Osteocyte (in vitro differentiated cells): ENCODE measurements at regions not wholly inside any gene's neighbourhood (a gene's known extent, or its start where the extent isn't known, plus 50 kb on each side); places are given as distances from the start of the nearest gene placed in this dataset.

Experiments
- DNase-seq: peaks from one replicate; pipeline ENCODE4 v3.0.0; 2021; ENCODE audit warnings: mixed read lengths; ENCODE audit not compliant: unreplicated experiment; ENCODE audit errors: extremely low spot score
- H3K27ac Mint-ChIP-seq: one replicate; pipeline ENCODE4 v1.8.0; 2021; ENCODE audit warnings: mild to moderate bottlenecking, mixed read lengths; ENCODE audit not compliant: unreplicated experiment
- H3K27me3 Mint-ChIP-seq: one replicate; pipeline ENCODE4 v1.8.0; 2021; ENCODE audit warnings: mixed read lengths; ENCODE audit not compliant: unreplicated experiment
- H3K36me3 Mint-ChIP-seq: one replicate; pipeline ENCODE4 v1.8.0; 2021; ENCODE audit warnings: mixed read lengths; ENCODE audit not compliant: unreplicated experiment
- H3K4me1 Mint-ChIP-seq: one replicate; pipeline ENCODE4 v1.8.0; 2021; ENCODE audit warnings: mixed read lengths; ENCODE audit not compliant: unreplicated experiment
- H3K4me3 Mint-ChIP-seq: one replicate; pipeline ENCODE4 v1.8.0; 2021; ENCODE audit warnings: mild to moderate bottlenecking, moderate library complexity, mixed read lengths; ENCODE audit not compliant: unreplicated experiment
- H3K9me3 Mint-ChIP-seq: one replicate; pipeline ENCODE4 v1.8.0; 2021; ENCODE audit warnings: mixed read lengths; ENCODE audit not compliant: unreplicated experiment
- TF ChIP-seq, protein P1 (sequence below): fragments of 200-600 bp; sonication (generic); IDR thresholded peaks from 2 replicates; pipeline ENCODE4 v1.5.0; 2021; ENCODE audit warnings: antibody characterized with exemption, mild to moderate bottlenecking, moderate library complexity

DNA sequence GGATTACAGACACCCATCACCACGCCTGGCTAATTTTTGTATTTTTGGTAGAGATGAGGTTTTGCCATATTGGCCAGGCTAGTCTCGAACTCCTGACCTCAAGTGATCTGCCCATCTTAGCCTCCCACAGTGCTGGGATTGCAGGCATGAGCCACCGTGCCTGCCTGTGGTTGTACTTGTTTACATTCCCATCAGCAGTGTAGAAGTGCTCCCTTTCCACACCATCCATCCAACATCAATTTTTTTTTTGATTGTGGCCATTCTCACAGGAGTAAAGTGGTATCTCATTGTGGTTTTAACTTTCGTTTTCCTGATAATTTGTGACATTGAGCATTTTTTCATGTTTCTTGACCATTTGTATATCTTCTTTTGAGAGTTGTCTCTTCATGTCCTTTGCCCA lies 1019.4 kb upstream of the SLC10A2 start:
- no peak overlapping the region for H3K27ac Mint-ChIP-seq
- H3K9me3 Mint-ChIP-seq, result peaks cover 8% of the 10 kb centered on the region
- H3K27me3 Mint-ChIP-seq, result no peaks in the 10 kb centered on the region
- TF ChIP-seq, protein P1, sequence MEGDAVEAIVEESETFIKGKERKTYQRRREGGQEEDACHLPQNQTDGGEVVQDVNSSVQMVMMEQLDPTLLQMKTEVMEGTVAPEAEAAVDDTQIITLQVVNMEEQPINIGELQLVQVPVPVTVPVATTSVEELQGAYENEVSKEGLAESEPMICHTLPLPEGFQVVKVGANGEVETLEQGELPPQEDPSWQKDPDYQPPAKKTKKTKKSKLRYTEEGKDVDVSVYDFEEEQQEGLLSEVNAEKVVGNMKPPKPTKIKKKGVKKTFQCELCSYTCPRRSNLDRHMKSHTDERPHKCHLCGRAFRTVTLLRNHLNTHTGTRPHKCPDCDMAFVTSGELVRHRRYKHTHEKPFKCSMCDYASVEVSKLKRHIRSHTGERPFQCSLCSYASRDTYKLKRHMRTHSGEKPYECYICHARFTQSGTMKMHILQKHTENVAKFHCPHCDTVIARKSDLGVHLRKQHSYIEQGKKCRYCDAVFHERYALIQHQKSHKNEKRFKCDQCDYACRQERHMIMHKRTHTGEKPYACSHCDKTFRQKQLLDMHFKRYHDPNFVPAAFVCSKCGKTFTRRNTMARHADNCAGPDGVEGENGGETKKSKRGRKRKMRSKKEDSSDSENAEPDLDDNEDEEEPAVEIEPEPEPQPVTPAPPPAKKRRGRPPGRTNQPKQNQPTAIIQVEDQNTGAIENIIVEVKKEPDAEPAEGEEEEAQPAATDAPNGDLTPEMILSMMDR, result no peak
- H3K36me3 Mint-ChIP-seq, result no peaks in the 10 kb centered on the region
- peaks cover 2% of the 10 kb centered on the region for H3K4me1 Mint-ChIP-seq
- DNase-seq, result no peak
- no peak overlapping the region for H3K4me3 Mint-ChIP-seq

DNA sequence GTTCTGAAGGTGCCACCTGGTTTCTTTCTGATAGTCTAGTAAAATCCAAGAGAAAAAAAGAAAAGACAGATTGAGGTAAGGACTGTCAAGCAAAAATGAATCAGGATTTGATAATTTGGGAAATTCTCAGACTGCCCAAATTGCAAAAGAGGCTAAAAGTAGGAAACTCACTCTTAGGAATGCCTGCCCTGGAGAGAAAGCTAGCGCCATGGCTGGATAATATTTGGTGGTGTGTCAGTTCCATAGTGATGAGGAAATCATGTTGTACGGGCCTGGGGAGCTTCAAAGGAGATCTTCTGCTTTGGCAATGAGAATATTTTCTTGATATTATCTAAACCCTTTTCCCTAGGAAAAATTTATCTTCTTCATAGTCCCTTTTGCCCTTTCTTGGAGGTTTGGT lies 1008.1 kb upstream of the SLC10A2 start:
- Mint-ChIP-seq H3K27me3 (no peaks in the 10 kb centered on the region), H3K27ac (no peak overlapping the region), H3K9me3 (peaks cover 5% of the 10 kb centered on the region), H3K4me3 (no peak overlapping the region), H3K36me3 (no peaks in the 10 kb centered on the region), H3K4me1 (no peaks in the 10 kb centered on the region)
- TF ChIP-seq, protein P1, result no peak
- DNase-seq, result no peak

DNA sequence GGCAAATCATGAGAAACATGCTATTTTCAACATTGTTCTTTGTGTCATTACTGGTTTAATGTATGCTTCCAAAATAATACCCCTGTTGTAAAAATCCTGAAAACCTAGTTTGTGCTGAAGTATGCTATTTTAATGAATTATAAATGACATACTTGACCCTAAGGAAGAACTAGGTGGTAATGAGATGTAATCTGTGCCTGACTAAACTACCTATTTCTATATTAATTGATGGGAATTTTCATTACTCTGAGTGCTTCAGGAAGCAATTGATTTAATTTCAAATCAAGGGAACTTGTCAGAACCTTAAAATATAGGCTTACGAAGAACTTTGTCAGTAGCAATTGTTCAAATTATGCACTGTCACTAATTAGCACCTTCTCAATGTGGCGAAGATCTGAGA lies 1005.6 kb upstream of the SLC10A2 start:
- no peak overlapping the region for H3K27ac Mint-ChIP-seq
- peaks cover 5% of the 10 kb centered on the region for H3K9me3 Mint-ChIP-seq
- DNase-seq, result no peak
- no peaks in the 10 kb centered on the region for H3K4me1 Mint-ChIP-seq
- H3K27me3 Mint-ChIP-seq, result no peaks in the 10 kb centered on the region
- H3K4me3 Mint-ChIP-seq, result no peak overlapping the region
- TF ChIP-seq, protein P1, result no peak
- no peaks in the 10 kb centered on the region for H3K36me3 Mint-ChIP-seq

DNA sequence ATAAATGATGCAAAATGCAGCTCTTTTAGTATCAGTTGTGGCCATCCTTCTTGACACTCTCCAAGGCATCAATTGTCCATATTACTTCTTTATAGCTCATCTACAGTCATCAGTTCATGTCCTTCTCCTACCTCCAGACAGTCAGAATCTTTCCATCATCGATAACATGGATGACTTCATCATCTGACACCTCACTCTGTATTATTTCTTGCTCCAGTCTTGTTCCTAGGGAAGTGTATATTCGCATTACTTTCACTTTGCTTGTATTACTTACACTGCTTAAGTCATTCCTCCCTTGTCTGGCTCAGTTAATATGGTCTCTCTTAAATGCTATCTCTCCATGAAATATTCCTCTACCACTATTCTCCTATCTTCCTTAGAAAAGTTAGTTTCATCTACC lies 999.1 kb upstream of the SLC10A2 start:
- H3K36me3 Mint-ChIP-seq, result no peaks in the 10 kb centered on the region
- H3K4me1 Mint-ChIP-seq, result no peaks in the 10 kb centered on the region
- H3K4me3 Mint-ChIP-seq, result no peak overlapping the region
- H3K27me3 Mint-ChIP-seq, result no peaks in the 10 kb centered on the region
- H3K27ac Mint-ChIP-seq, result no peak overlapping the region
- TF ChIP-seq, protein P1, result no peak
- DNase-seq, result no peak
- no peaks in the 10 kb centered on the region for H3K9me3 Mint-ChIP-seq

DNA sequence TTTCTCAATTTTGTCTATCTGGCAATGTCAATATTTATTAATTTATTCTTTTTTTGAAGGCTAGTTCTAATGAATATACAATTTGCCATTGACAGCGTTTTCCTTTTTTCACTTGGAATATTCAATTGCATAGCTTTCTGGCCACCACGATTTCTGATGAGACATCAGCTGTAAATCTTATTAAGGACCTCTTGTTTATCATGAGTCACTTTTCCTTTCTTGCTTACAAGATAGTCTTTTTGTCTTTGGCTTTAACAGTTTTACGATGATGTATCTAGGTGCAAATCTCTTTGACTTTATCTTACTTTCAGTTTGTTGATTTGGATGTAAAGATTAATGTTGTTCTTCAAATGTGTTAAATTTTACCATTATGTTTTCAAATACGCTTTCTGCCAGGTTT lies 991.6 kb upstream of the SLC10A2 start:
- no peak for DNase-seq
- Mint-ChIP-seq H3K27ac (no peak overlapping the region), H3K4me1 (no peaks in the 10 kb centered on the region), H3K4me3 (no peak overlapping the region), H3K36me3 (no peaks in the 10 kb centered on the region), H3K9me3 (no peaks in the 10 kb centered on the region), H3K27me3 (no peaks in the 10 kb centered on the region)
- TF ChIP-seq, protein P1, result no peak
